ENCODE measurements at regions not wholly inside any gene's neighbourhood (a gene's known extent, or its start where the extent isn't known, plus 50 kb on each side); places are given as distances from the start of the nearest gene placed in this dataset.

GRCh38 chr6:98156580-98156979 is 677.8 kb upstream of the POU3F2 start:
- ATAC-seq (ENCODE audit: insufficient number of reproducible peaks, low FRiP score, low read depth) (no peak), DNase-seq (ENCODE audit: low spot score) (no peak)
- H3K4me3 ChIP-seq = no peak overlapping the region
- no peak for TF ChIP-seq CTCF (IDR thresholded peaks at IDR 0.05)
- H3K9me3 ChIP-seq = no peaks in the 10 kb centered on the region
- no peaks in the 10 kb centered on the region for H3K27me3 ChIP-seq (replicated peaks; ENCODE audit: insufficient read depth)
- H3K4me1 ChIP-seq (ENCODE audit: control insufficient read depth in 1 of 2, low read depth in 2 of 2) = no peaks in the 10 kb centered on the region
- no peaks in the 10 kb centered on the region for H3K36me3 ChIP-seq
- no peak overlapping the region for H3K27ac ChIP-seq

- ATAC-seq (ENCODE audit: insufficient number of reproducible peaks, low FRiP score, low read depth) (no peak), DNase-seq (ENCODE audit: low spot score) (no peak)
- Histone ChIP-seq H3K27me3 (replicated peaks; ENCODE audit: insufficient read depth) (no peaks in the 10 kb centered on the region), H3K9me3 (peaks cover 3% of the 10 kb centered on the region), H3K4me1 (ENCODE audit: control insufficient read depth in 1 of 2, low read depth in 2 of 2) (no peaks in the 10 kb centered on the region), H3K27ac (no peak overlapping the region), H3K4me3 (no peak overlapping the region), H3K36me3 (no peaks in the 10 kb centered on the region)
- TF ChIP-seq CTCF (IDR thresholded peaks at IDR 0.05) = no peak
These were observed 654.8 kb upstream of the POU3F2 start for GRCh38 chr6:98179606-98180005.

DNA sequence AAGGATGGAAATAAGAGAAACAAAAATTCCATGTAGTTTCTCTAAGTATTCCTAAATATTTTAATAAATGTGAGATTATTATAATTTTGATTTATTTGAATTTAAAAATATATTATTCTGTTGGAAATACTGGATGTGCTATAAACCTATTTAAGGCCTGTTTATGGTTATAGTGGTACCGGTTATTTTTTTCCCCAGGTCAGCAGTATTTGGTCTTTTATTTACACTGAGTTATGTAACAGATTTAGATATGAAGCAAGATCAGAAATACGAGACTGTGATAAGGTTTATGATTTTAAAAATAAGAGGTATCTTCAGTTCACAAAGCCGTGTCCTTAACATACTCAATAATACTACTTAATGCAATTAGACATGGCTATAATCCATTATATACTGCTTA is 634.3 kb upstream of the POU3F2 start:
- DNase-seq (ENCODE audit: low spot score) (no peak), ATAC-seq (ENCODE audit: insufficient number of reproducible peaks, low FRiP score, low read depth) (no peak)
- Histone ChIP-seq H3K9me3 (no peaks in the 10 kb centered on the region), H3K4me1 (ENCODE audit: control insufficient read depth in 1 of 2, low read depth in 2 of 2) (no peaks in the 10 kb centered on the region), H3K27ac (no peak overlapping the region), H3K4me3 (no peak overlapping the region), H3K36me3 (no peaks in the 10 kb centered on the region), H3K27me3 (replicated peaks; ENCODE audit: insufficient read depth) (no peaks in the 10 kb centered on the region)
- no peak for TF ChIP-seq CTCF (IDR thresholded peaks at IDR 0.05)

DNA sequence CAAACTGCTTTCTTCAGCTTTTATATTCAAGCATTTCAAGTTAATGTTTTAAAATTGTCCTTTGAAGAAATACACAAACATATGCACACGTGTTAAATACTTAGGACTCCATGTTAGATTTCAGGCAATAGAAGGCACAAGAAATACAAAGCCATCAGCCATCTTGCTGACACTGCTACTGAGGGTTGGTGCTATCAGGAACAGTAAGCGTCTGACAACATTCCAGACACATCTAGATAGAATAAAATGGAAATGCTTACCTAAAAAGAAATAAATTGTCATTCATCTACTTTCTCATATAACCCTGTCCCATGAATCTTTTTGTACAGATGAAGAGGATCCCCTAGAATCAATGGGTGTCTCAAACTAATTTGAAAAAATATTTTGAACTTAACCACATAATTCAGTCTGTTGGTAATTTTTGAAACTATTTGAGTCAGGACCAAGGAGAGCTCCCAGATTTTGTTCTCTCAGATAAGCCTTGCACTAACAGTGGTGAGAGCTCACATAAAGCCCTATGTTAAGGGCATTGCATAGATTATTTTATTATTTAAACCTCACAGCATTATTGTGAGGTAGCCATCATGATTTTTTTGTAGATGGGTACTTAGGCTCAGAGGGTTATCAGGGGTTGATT is 631.1 kb upstream of the POU3F2 start:
- no peak for TF ChIP-seq CTCF (IDR thresholded peaks at IDR 0.05)
- no peak for DNase-seq (ENCODE audit: low spot score)
- Histone ChIP-seq H3K4me1 (ENCODE audit: control insufficient read depth in 1 of 2, low read depth in 2 of 2) (no peaks in the 10 kb centered on the region), H3K27me3 (replicated peaks; ENCODE audit: insufficient read depth) (no peaks in the 10 kb centered on the region), H3K36me3 (no peaks in the 10 kb centered on the region), H3K9me3 (no peaks in the 10 kb centered on the region), H3K4me3 (no peak overlapping the region), H3K27ac (no peak overlapping the region)
- ATAC-seq (ENCODE audit: insufficient number of reproducible peaks, low FRiP score, low read depth) = no peak

DNA sequence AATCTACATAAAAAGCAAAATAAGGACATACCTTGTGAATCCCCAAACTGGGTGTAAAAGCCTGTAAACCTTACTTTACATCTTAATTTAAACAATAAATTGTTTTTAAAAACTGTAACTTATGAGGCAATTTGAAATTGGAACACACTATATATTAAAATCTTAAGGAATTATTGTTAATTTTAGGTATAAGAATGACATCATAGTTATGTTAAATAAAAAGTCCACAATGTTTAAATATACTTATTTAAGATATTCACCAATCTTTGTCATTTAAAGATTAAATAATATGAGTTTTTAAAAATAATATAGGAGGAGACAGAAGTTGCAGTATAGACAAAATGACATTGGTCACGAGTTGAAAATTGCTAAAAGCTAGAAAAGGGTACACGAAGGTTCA is 621.9 kb upstream of the POU3F2 start:
- Histone ChIP-seq H3K27ac (no peak overlapping the region), H3K4me3 (no peak overlapping the region), H3K36me3 (no peaks in the 10 kb centered on the region), H3K27me3 (replicated peaks; ENCODE audit: insufficient read depth) (no peaks in the 10 kb centered on the region), H3K4me1 (ENCODE audit: control insufficient read depth in 1 of 2, low read depth in 2 of 2) (no peaks in the 10 kb centered on the region), H3K9me3 (no peaks in the 10 kb centered on the region)
- no peak for TF ChIP-seq CTCF (IDR thresholded peaks at IDR 0.05)
- ATAC-seq (ENCODE audit: insufficient number of reproducible peaks, low FRiP score, low read depth) (no peak), DNase-seq (ENCODE audit: low spot score) (no peak)
